SK-N-SH (cell line): ENCODE measurements at regions not wholly inside any gene's neighbourhood (a gene's known extent, or its start where the extent isn't known, plus 50 kb on each side); places are given as distances from the start of the nearest gene placed in this dataset.

ENCODE experiments used
- CTCF ChIP-seq: fragments of 200-600 bp; sonication (generic); IDR thresholded peaks from 2 replicates; pipeline ENCODE4 v1.6.1; 2017; ENCODE audit warnings: antibody characterized with exemption, mild to moderate bottlenecking, moderate library complexity
- FOXM1 ChIP-seq: IDR thresholded peaks from 2 replicates; pipeline ENCODE4 v1.4.0; 2012; ENCODE audit warnings: low read depth, mild to moderate bottlenecking

GRCh38 chr1:209207701-209208286, 375.7 kb upstream of the CAMK1G start:
- TF ChIP-seq CTCF (peak; percentile 87), FOXM1 (no peak)
